Vagina (tissue), 2 donors: ENCODE measurements at regions not wholly inside any gene's neighbourhood (a gene's known extent, or its start where the extent isn't known, plus 50 kb on each side); places are given as distances from the start of the nearest gene placed in this dataset.

ENCODE experiments used
- DNase-seq, 2 donors: peaks; one replicate each; pipeline ENCODE4 v3.0.0-alpha.2; 2017; ENCODE audit errors: extremely low spot score in 2 of 2
- H3K27ac ChIP-seq: fragments of 200-600 bp; sonication (generic); one replicate; pipeline ENCODE4 v1.5.1; 2019
- H3K27me3 ChIP-seq: fragments of 200-600 bp; sonication (generic); one replicate; pipeline ENCODE4 v1.5.1; 2019
- H3K36me3 ChIP-seq, 2 donors: fragments of 200-600 bp; sonication (generic); one replicate each; pipeline ENCODE4 v1.5.1; 2017 to 2019
- H3K4me1 ChIP-seq: fragments of 200-600 bp; sonication (generic); one replicate; pipeline ENCODE4 v1.5.1; 2019
- H3K4me3 ChIP-seq, 2 donors: fragments of 200-600 bp; sonication (generic); 1 replicate in 1 of 2; 2 replicates in 1 of 2; pipeline ENCODE4 v1.5.1; 2016 to 2019
- H3K9me3 ChIP-seq: fragments of 200-600 bp; sonication (generic); one replicate; pipeline ENCODE4 v1.5.1; 2019
- CTCF ChIP-seq, 3 experiments: fragments of 450-650 bp in 2 of 3; fragments of 200-600 bp in 1 of 3; sonication (generic) in 1 of 3; IDR thresholded peaks; one replicate each; pipeline ENCODE4 v1.5.1; 2017 to 2019; ENCODE audit warnings: antibody characterized with exemption in 3 of 3, mild to moderate bottlenecking in 2 of 3, moderate library complexity in 2 of 3
- POLR2A ChIP-seq, 2 donors: fragments of 450-650 bp; IDR thresholded peaks; one replicate each; pipeline ENCODE4 v1.6.1; 2017; ENCODE audit warnings: antibody characterized with exemption in 2 of 2, mild to moderate bottlenecking in 2 of 2, moderate library complexity in 2 of 2
- POLR2AphosphoS5 ChIP-seq, 2 donors: sonication (generic); formaldehyde crosslinking; IDR thresholded peaks; one replicate each; pipeline ENCODE4 v1.9.0; 2017; ENCODE audit warnings: antibody characterized with exemption in 2 of 2, mild to moderate bottlenecking in 2 of 2, low read depth in 1 of 2; ENCODE audit not compliant: insufficient read depth in 1 of 2
- intact Hi-C: fragments of 100-400 bp; cut with DNase I; formaldehyde crosslinking; loops from one replicate; pipeline ENCODE4 v1.15.1; 2023

DNA sequence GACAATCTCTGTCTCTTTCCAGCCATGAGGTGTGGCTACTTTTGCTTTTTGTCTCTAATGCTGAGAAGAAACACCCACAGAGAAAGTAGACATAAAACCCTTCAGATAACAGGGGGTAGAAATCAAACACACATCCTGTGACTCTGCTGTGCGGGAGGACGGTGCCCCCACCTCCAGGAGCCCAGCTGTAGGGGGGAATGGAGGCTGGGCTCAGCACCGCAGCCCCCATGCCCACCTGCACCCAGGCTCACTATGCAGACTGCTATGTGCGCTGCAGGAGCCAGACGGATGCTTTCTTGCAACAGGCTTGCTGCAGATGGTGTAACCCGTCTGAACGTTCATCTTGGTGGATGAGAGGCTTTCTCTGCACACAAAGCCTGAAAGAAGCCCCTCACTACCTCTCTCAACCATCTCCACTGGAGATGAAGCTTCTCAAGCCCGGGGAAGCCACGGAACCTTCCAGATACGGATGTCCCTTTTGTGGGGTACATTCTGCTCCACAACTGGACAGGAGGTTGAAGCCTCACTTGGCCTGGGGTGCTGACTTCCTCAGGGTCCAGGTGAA, 207.2 kb downstream of the GADD45G start:
- peak in 1 of 2 donors; percentile 32 for DNase-seq
- Histone ChIP-seq H3K4me1 (peaks cover 10% of the 10 kb centered on the region), H3K27me3 (no peaks in the 10 kb centered on the region), H3K9me3 (no peaks in the 10 kb centered on the region), H3K27ac (no peak overlapping the region), H3K36me3 (no peaks in the 10 kb centered on the region), H3K4me3 (no peak overlapping the region)
- no peak for TF ChIP-seq POLR2AphosphoS5 (IDR thresholded peaks at IDR 0.05; ENCODE audit: insufficient read depth in 1 of 2, low read depth in 1 of 2)
- intact Hi-C loops, result no loop called here

DNA sequence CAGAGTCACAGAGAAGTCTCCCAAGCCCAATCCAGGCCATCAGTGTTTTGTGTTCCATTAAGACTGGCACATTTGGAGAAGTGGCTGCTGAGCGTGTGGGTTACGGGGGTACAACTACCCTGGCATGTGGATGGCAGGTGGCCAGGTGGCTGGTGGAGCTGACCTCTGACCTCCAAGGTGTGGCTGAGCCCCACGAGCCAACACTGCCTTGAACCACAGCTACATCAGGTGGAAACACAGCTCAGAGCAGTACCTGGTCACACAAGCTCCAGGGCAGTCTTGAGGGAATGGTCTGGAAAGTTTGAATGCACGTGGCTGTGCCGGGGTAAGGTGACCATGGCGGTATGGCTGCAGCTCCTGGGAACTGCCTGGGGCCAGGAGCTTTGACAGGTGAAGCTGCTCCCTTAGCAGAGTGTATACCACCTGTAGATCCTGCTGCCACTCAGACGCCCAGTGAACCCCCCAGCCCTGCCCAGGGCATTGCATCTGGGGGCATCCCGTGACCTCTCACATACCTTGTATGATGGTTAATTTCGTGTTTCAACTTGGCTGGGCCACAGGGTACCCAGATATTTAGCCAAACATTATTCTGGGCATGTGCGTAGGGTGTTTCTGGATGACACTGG, 207.9 kb downstream of the GADD45G start:
- peak; percentile 77 to 93 for DNase-seq
- Histone ChIP-seq H3K27ac (no peak overlapping the region), H3K4me3 (no peak overlapping the region), H3K36me3 (no peaks in the 10 kb centered on the region), H3K27me3 (no peaks in the 10 kb centered on the region), H3K9me3 (no peaks in the 10 kb centered on the region), H3K4me1 (peaks cover 10% of the 10 kb centered on the region)
- intact Hi-C loops, result no loop called here
- TF ChIP-seq POLR2A (IDR thresholded peaks at IDR 0.05) (no peak), POLR2AphosphoS5 (IDR thresholded peaks at IDR 0.05; ENCODE audit: insufficient read depth in 1 of 2, low read depth in 1 of 2) (no peak), CTCF (IDR thresholded peaks at IDR 0.05) (no peak)

DNA sequence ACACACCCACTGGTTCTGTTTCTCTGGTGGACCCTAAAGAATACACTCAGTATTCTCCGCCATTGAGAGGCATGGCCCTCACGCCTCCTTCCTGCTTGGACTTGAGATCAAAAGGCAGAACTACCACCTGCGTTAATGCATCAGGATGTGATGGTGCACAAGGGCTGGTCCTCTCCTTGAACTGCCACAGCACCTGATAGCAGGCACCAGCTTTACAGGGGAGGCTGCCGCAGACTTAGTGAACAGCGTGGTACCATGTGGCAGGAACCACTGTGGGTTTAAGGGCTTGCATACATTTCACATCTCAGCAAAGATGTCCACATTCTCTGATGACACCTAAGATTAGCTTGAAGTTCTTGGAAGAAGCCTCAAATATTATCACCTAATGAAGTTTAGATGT, 208.7 kb downstream of the GADD45G start:
- intact Hi-C loops, result no loop called here
- TF ChIP-seq POLR2A (IDR thresholded peaks at IDR 0.05), result no peak
- TF ChIP-seq CTCF (IDR thresholded peaks at IDR 0.05), result no peak
- no peak for TF ChIP-seq POLR2AphosphoS5 (IDR thresholded peaks at IDR 0.05; ENCODE audit: insufficient read depth in 1 of 2, low read depth in 1 of 2)
- Histone ChIP-seq H3K27ac (no peak overlapping the region), H3K4me1 (peaks cover 10% of the 10 kb centered on the region), H3K27me3 (no peaks in the 10 kb centered on the region), H3K4me3 (no peak overlapping the region), H3K36me3 (no peaks in the 10 kb centered on the region), H3K9me3 (no peaks in the 10 kb centered on the region)
- peak; percentile 37 to 69 for DNase-seq

DNA sequence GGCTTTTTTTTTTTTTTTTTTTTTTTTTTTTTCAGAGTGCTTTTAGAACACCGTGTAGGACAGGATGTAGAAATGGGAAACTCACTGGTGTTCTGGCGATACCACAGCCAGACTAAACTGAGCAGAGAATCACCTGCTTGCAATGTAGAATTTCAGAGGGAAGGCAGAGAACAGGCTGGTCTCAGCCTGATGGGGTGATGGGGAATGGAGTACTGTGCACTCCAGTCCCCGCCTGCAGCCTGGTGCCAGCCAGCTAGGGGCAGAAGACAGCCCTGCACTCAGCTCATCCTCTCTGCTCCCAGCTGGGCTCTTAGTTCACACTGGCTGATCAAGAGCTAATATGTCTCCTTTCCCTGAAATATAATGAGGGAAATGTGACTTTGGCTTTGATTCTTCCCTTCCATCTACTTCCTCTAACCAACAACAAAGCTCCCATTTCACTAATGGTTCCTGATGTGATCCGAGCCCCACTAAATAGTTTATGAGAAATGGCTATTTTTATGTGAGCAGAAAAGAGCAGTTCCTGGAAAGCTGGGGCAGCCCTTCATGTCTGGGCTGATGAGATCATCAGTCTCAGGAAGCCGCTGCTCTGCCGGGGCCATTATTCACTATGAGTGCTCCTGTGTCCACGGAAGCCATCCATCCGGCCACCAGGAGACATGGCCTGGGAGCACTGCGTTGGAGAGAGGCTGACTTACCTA, 209.7 kb downstream of the GADD45G start:
- peak in 1 of 2 donors; percentile 52 for DNase-seq

More for the DNA sequence above, 209.7 kb downstream of the GADD45G start:
- no peaks in the 10 kb centered on the region for H3K36me3 ChIP-seq
- no peaks in the 10 kb centered on the region for H3K27me3 ChIP-seq
- no peak overlapping the region for H3K4me3 ChIP-seq
- no peaks in the 10 kb centered on the region for H3K9me3 ChIP-seq
- TF ChIP-seq POLR2A (IDR thresholded peaks at IDR 0.05) (no peak), CTCF (IDR thresholded peaks at IDR 0.05) (no peak), POLR2AphosphoS5 (IDR thresholded peaks at IDR 0.05; ENCODE audit: insufficient read depth in 1 of 2, low read depth in 1 of 2) (no peak)
- H3K4me1 ChIP-seq, result peaks cover 10% of the 10 kb centered on the region
- no peak overlapping the region for H3K27ac ChIP-seq
- intact Hi-C loops, result no loop called here
